WTC11 (cell line): ENCODE measurements at regions not wholly inside any gene's neighbourhood (a gene's known extent, or its start where the extent isn't known, plus 50 kb on each side); places are given as distances from the start of the nearest gene placed in this dataset.

Experiments
- ATAC-seq: fragments of 200-7000 bp; cut with Tn5 transposase; 2 replicates; pipeline ENCODE4 v1.10.0; 2021; ENCODE audit warnings: mild to moderate bottlenecking, moderate library complexity
- CTCF ChIA-PET: fragments of 300-600 bp; sonication (Branson Sonifier 250); formaldehyde crosslinking; loops from one replicate; lab custom pipeline; 2021; ENCODE audit warnings: antibody characterized with exemption; lab: Charles Lee
- POLR2A ChIA-PET: fragments of 350-600 bp; sonication (Branson Sonifier 250); formaldehyde crosslinking; loops from one replicate; lab custom pipeline; 2021; ENCODE audit warnings: antibody characterized with exemption; lab: Charles Lee
- DNase-seq: peaks from one replicate; pipeline ENCODE4 v3.0.0; 2021; ENCODE audit warnings: low spot score
- H3K27ac Mint-ChIP-seq: 2 replicates; pipeline ENCODE4 v1.8.0; 2021; ENCODE audit warnings: mixed read lengths
- H3K27me3 Mint-ChIP-seq: 2 replicates; pipeline ENCODE4 v1.8.0; 2021; ENCODE audit warnings: low read depth, mild to moderate bottlenecking, moderate library complexity, mixed read lengths
- H3K36me3 Mint-ChIP-seq: 2 replicates; pipeline ENCODE4 v1.8.0; 2021; ENCODE audit warnings: mixed read lengths
- H3K4me1 Mint-ChIP-seq: 2 replicates; pipeline ENCODE4 v1.8.0; 2022; ENCODE audit warnings: mixed read lengths
- H3K4me3 Mint-ChIP-seq: 2 replicates; pipeline ENCODE4 v1.8.0; 2021; ENCODE audit warnings: mild to moderate bottlenecking, moderate library complexity, mixed read lengths
- H3K9me3 Mint-ChIP-seq: 2 replicates; pipeline ENCODE4 v1.8.0; 2021; ENCODE audit warnings: mixed read lengths
- CBFB ChIP-seq: sonication (generic); formaldehyde crosslinking; IDR thresholded peaks from 2 replicates; pipeline ENCODE4 v1.8.1; 2022; ENCODE audit warnings: mild to moderate bottlenecking, low read depth, missing genetic modification reagents
- CDX4 ChIP-seq: fragments of 250-450 bp; sonication (Bioruptor Pico); IDR thresholded peaks from 2 replicates; pipeline ENCODE4 v1.9.0; 2021; ENCODE audit warnings: moderate library complexity, mild to moderate bottlenecking, inconsistent platforms, borderline replicate concordance
- EMX1 ChIP-seq: fragments of 250-450 bp; sonication (Bioruptor Pico); IDR thresholded peaks from 2 replicates; pipeline ENCODE4 v1.8.0; 2021; ENCODE audit warnings: mild to moderate bottlenecking
- ETV6 ChIP-seq: sonication (generic); formaldehyde crosslinking; IDR thresholded peaks from 2 replicates; pipeline ENCODE4 v1.8.1; 2022; ENCODE audit warnings: mild to moderate bottlenecking, missing genetic modification reagents
- FOXK1 ChIP-seq: sonication (generic); formaldehyde crosslinking; IDR thresholded peaks from 2 replicates; pipeline ENCODE4 v1.8.0; 2022; ENCODE audit warnings: mild to moderate bottlenecking, moderate library complexity, missing genetic modification reagents
- FOXP4 ChIP-seq: sonication (generic); formaldehyde crosslinking; IDR thresholded peaks from 2 replicates; pipeline ENCODE4 v1.8.0; 2022; ENCODE audit warnings: mild to moderate bottlenecking, missing genetic modification reagents
- GABPB1 ChIP-seq: sonication (generic); formaldehyde crosslinking; IDR thresholded peaks from 2 replicates; pipeline ENCODE4 v1.8.1; 2023; ENCODE audit warnings: mild to moderate bottlenecking, missing genetic modification reagents
- GRHL2 ChIP-seq: fragments of 250-450 bp; sonication (Bioruptor Pico); IDR thresholded peaks from 2 replicates; pipeline ENCODE4 v1.8.0; 2022; ENCODE audit warnings: mild to moderate bottlenecking, moderate library complexity; ENCODE audit not compliant: insufficient replicate concordance, severe bottlenecking
- HMGA2 ChIP-seq: fragments of 250-450 bp; sonication (Bioruptor Pico); IDR thresholded peaks from 2 replicates; pipeline ENCODE4 v1.4.0; 2021; ENCODE audit warnings: mild to moderate bottlenecking, moderate library complexity
- HMGXB4 ChIP-seq: sonication (generic); formaldehyde crosslinking; IDR thresholded peaks from 2 replicates; pipeline ENCODE4 v1.8.1; 2023; ENCODE audit warnings: mild to moderate bottlenecking, moderate library complexity, missing genetic modification reagents
- JAZF1 ChIP-seq: fragments of 250-450 bp; sonication (Bioruptor Pico); IDR thresholded peaks from 2 replicates; pipeline ENCODE4 v1.9.0; 2021; ENCODE audit warnings: moderate library complexity, mild to moderate bottlenecking, inconsistent platforms
- KAT7 ChIP-seq: sonication (generic); formaldehyde crosslinking; IDR thresholded peaks from 2 replicates; pipeline ENCODE4 v1.8.1; 2023; ENCODE audit warnings: missing genetic modification reagents, mild to moderate bottlenecking, borderline replicate concordance
- OVOL2 ChIP-seq: fragments of 250-450 bp; sonication (Bioruptor Pico); IDR thresholded peaks from 2 replicates; pipeline ENCODE4 v1.9.0; 2021; ENCODE audit warnings: mild to moderate bottlenecking, borderline replicate concordance
- PREB ChIP-seq: sonication (generic); formaldehyde crosslinking; IDR thresholded peaks from 2 replicates; pipeline ENCODE4 v1.8.1; 2022; ENCODE audit warnings: mild to moderate bottlenecking, missing genetic modification reagents, moderate library complexity, borderline replicate concordance
- RELA ChIP-seq: sonication (generic); formaldehyde crosslinking; IDR thresholded peaks from 2 replicates; pipeline ENCODE4 v1.8.1; 2022; ENCODE audit warnings: missing genetic modification reagents, mild to moderate bottlenecking, borderline replicate concordance
- USF1 ChIP-seq: sonication (generic); formaldehyde crosslinking; IDR thresholded peaks from 2 replicates; pipeline ENCODE4 v1.8.0; 2022; ENCODE audit warnings: mild to moderate bottlenecking, missing genetic modification reagents
- ZNF416 ChIP-seq: fragments of 250-450 bp; sonication (Bioruptor Pico); IDR thresholded peaks from 2 replicates; pipeline ENCODE4 v1.9.0; 2021; ENCODE audit warnings: mild to moderate bottlenecking, inconsistent platforms

GRCh38 chrX:16464369-16464768 is 185.6 kb upstream of the S100G start:
- Mint-ChIP-seq H3K27ac (peak overlapping the region; percentile 48; the same call in 1 of the 2 replicates), H3K27me3 (no peaks in the 10 kb centered on the region), H3K4me3 (no peak overlapping the region), H3K9me3 (peaks cover 3% of the 10 kb centered on the region; the same call in 1 of the 2 replicates), H3K4me1 (peaks cover 52% of the 10 kb centered on the region), H3K36me3 (peaks cover 2% of the 10 kb centered on the region; the same call in 1 of the 2 replicates)
- POLR2A ChIA-PET: no interaction called here
- CTCF ChIA-PET: interaction anchor here (1.5 kb wide), 1 partner anchor 19 kb away, joined by 3 read pairs; no protein-coding TSS in a partner anchor
- peak; percentile 76 for ATAC-seq
- DNase-seq: no peak
- TF ChIP-seq FOXP4 (peak; percentile 61; the same call in 1 of the 2 replicates), GABPB1 (no peak)

- Mint-ChIP-seq H3K27me3 (no peaks in the 10 kb centered on the region), H3K27ac (0 out of 2 replicates have a peak overlapping the region, but pooled peaks have one; percentile 27), H3K4me1 (peaks cover 59% of the 10 kb centered on the region), H3K4me3 (no peak overlapping the region), H3K9me3 (peaks cover 3% of the 10 kb centered on the region; the same call in 1 of the 2 replicates), H3K36me3 (peaks cover 2% of the 10 kb centered on the region; the same call in 1 of the 2 replicates)
- ChIA-PET POLR2A (no interaction called here), CTCF (interaction anchor here (1.5 kb wide), 1 partner anchor 20 kb away, joined by 3 read pairs; no protein-coding TSS in a partner anchor)
- no peak for TF ChIP-seq JAZF1 (CRISPR knock-in tag)
- no peak for TF ChIP-seq RELA (CRISPR knock-in tag)
- TF ChIP-seq USF1: no peak
- TF ChIP-seq KAT7 (CRISPR knock-in tag): no peak
- no peak for TF ChIP-seq ETV6
- TF ChIP-seq GABPB1: no peak
- TF ChIP-seq OVOL2: no peak
- ATAC-seq (no peak), DNase-seq (no peak)
Measured at GRCh38 chrX:16465081-16465876, 184.7 kb upstream of the S100G start.

- H3K36me3 Mint-ChIP-seq: peaks cover 2% of the 10 kb centered on the region; the same call in 1 of the 2 replicates
- DNase-seq: no peak
- CTCF ChIA-PET: interaction anchor here (0.7 to 0.8 kb wide), 2 partner anchors 22 to 78 kb away, joined by 3 read pairs; no protein-coding TSS in a partner anchor
- peaks cover 3% of the 10 kb centered on the region; the same call in 1 of the 2 replicates for H3K9me3 Mint-ChIP-seq
- peaks cover 65% of the 10 kb centered on the region for H3K4me1 Mint-ChIP-seq
- POLR2A ChIA-PET: no interaction called here
- H3K27me3 Mint-ChIP-seq: no peaks in the 10 kb centered on the region
- no peak overlapping the region for H3K4me3 Mint-ChIP-seq
- TF ChIP-seq CBFB (CRISPR knock-in tag) (no peak), EMX1 (CRISPR knock-in tag) (no peak), GRHL2 (CRISPR knock-in tag) (no peak), HMGA2 (CRISPR knock-in tag) (no peak)
- TF ChIP-seq, all 79 proteins: peak for 0
- H3K27ac Mint-ChIP-seq: peak overlapping the region; percentile 91
- ATAC-seq: no peak
Measured at GRCh38 chrX:16466640-16467432, 183.1 kb upstream of the S100G start.

GRCh38 chrX:16469870-16470269 is 180.1 kb upstream of the S100G start:
- POLR2A ChIA-PET: interaction anchor here (0.7 kb wide), 1 partner anchor 10 kb away, joined by 11 read pairs; no protein-coding TSS in a partner anchor
- Mint-ChIP-seq H3K36me3 (peaks cover 7% of the 10 kb centered on the region), H3K27me3 (no peaks in the 10 kb centered on the region), H3K4me3 (no peak overlapping the region), H3K9me3 (peaks cover 7% of the 10 kb centered on the region), H3K27ac (no peak overlapping the region), H3K4me1 (peaks cover 47% of the 10 kb centered on the region)
- DNase-seq (peak; percentile 29), ATAC-seq (peak; percentile 81)
- CTCF ChIA-PET: interaction anchor here (0.5 to 1.3 kb wide), 2 partner anchors 118 to 725 kb away, joined by 4 to 6 read pairs; no protein-coding TSS in a partner anchor
- TF ChIP-seq HMGXB4: no peak
- TF ChIP-seq FOXP4: no peak
- no peak for TF ChIP-seq ZNF416
- no peak for TF ChIP-seq FOXK1 (CRISPR knock-in tag)
- TF ChIP-seq PREB: no peak
- no peak for TF ChIP-seq CDX4 (CRISPR knock-in tag)
